ENCODE measurements at regions not wholly inside any gene's neighbourhood (a gene's known extent, or its start where the extent isn't known, plus 50 kb on each side); places are given as distances from the start of the nearest gene placed in this dataset.

DNA sequence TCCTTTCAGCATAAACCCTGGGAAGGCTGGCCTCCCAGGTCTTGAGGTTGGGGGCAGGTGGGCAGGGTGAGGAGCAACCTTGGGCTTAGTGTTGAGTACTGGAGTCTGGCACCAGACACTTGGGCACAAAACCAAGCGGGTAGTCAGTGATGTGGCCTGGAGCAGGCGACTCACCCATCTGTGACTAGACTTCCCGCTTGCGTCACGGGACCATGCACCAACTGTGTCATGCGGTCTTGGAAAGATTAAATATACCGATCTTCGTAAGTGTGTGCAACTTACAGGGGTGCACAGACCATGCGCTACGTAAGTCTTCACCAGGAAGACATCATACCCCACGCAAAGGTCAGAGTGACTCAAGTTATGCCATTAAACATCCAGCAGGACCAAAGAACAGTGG lies 304.4 kb upstream of the IRX4 start:
- TF ChIP-seq CTCF (IDR thresholded peaks at IDR 0.05; ENCODE audit: borderline replicate concordance, extremely low read depth, low read length, poor library complexity, severe bottlenecking) (no peak), EZH2 (IDR thresholded peaks at IDR 0.05; ENCODE audit: borderline replicate concordance, low read depth, low read length, severe bottlenecking) (no peak)

Measured in DND-41 (cell line).